Inflammatory macrophage (primary cell): ENCODE measurements at regions not wholly inside any gene's neighbourhood (a gene's known extent, or its start where the extent isn't known, plus 50 kb on each side); places are given as distances from the start of the nearest gene placed in this dataset.

Experiments
- DNase-seq, 2 donors: peaks; one replicate each; pipeline ENCODE4 v3.0.0-alpha.2; 2020 to 2022

DNA sequence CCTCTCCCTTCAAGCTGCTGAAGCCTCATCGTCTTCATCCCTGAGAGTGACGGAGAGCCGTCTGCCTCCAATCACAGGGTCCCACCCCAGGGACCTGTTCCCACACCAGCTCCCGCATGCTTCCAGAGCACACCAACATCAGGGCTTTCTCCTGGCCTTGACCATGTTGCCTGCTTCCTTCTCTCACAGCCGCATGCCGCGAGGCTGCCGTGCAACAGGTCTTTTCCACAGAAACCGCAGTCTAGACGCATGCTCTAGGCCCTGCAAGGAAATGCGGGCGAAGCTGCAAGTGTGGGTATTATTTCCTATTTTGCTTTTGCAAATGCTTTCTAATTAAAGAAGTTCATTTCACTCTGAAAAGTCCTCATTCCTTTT is 277.8 kb downstream of the EIPR1 start:
- DNase-seq: no peak

DNA sequence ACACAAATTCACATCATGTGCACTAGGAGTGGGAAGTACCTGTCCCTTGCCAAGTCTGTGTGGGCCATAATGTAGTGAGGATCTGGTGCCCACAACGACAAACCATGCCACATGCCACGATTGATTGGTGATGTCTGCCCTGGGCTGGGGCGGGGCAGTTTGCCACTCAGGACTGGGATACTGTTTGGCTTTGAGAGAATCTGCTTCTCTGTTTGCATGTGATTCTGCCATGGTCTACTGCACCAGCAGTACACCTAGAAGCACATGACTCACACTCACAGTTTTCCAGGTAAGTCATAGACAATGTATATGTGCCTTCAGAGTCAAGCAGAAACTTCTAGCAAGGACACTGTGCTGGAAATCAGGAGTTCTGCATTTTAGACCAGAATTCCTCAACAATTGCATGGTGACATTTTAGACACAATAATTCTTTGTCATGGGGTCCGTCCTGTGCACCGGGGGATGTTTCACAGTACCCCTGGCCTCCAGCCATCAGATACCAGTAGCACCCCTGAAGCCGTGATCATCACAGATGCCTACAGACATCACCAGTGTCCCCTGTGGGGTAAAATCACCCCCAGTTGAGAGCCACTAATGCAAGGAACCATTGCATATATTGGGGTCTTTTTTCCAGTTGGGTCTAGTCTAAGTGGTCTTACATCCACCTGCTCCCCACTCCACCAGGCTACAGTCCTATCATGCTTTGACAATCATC is 278.3 kb downstream of the EIPR1 start:
- no peak for DNase-seq

DNA sequence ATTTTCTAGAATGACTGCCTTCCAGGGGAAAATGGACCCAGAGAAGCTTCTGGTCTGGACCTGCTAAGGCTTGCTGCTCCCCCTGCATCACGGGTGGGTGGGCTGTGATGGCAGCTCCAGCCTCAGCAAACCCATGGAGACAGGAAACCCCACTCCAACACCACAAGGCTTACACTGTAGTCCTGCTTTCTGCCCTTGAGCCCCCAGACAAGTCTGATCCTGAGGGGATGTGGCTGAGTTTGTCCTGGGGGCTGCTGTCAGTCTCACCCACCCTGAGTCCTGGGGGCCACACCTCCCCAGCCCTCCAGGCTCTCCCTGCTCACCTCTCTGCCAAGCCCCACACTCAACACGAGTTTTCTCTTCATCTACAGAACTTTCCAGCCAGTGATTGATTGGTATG is 279.4 kb downstream of the EIPR1 start:
- DNase-seq: no peak

- no peak for DNase-seq
Measured at GRCh38 chr2:3097804-3098203, 279.8 kb downstream of the EIPR1 start.

GRCh38 chr2:3094999-3095958 is 282.3 kb downstream of the EIPR1 start:
- DNase-seq: no peak

GRCh38 chr2:3094318-3094717 is 283.3 kb downstream of the EIPR1 start:
- no peak for DNase-seq

- peak in 1 of 2 donors; percentile 14 for DNase-seq
Measured at GRCh38 chr2:3091696-3092095, 285.9 kb downstream of the EIPR1 start.

- no peak for DNase-seq
Measured at GRCh38 chr2:3082705-3083104, 294.9 kb downstream of the EIPR1 start.

- DNase-seq: no peak
Measured at GRCh38 chr2:3079959-3080948, 297.4 kb downstream of the EIPR1 start.

- no peak for DNase-seq
Measured at GRCh38 chr2:3079466-3079865, 298.2 kb downstream of the EIPR1 start.

DNA sequence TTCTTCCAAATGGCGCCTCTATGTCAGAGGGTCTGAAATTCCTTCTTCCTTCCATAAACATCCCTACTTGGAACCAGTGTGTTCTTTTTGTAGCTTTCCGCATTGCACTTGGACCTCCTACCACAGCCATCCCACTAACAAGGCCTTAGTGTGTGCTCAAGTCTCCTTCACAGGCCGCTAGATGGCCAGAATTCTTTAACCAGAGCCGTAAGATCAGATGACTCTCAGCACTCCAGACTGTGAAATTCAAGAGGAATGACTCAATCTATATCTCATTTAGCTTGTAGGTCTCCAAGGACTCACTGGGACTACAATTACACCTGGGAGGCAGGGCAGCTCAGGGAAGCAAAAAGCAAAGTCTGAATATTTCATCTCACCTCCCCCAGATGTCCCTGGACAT is 298.9 kb downstream of the EIPR1 start:
- DNase-seq: no peak

DNA sequence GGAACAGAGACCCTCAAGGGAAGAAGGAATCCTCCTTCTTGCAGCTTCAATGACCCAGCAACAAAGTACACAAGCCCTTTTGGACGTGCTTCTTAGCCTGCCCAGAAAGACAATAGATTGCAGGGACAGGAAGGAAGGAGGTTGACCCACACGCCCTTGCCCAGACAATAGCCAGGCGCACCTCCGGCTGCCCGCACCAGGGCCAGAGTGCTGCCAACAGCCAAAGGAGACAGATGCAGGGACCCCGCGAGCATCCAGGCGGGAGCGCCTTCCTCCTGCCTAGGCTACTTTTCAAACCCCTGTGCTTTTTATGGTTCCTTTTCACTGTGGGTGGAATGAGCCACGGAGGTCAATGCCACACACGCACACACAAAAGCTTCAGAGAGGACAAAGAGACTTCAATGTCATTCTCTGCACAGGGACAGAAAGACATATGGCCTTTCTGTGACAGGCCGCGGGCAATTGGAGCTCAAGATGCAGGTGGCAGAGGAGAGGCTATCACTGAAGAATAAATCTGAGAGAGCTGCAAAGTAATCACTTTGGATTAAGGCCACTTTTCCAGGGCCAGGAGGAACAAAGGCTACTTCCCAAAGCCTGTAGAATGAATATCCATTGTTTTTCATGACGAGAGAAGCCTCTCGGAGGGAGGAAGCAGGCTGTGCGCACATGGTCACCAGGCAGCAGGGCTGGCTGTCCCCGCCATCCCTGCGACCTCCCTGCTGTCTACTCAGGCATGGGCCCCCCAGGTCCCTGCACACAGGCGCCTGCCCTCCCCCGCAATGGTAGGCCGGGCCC is 300.6 kb downstream of the EIPR1 start:
- no peak for DNase-seq

DNA sequence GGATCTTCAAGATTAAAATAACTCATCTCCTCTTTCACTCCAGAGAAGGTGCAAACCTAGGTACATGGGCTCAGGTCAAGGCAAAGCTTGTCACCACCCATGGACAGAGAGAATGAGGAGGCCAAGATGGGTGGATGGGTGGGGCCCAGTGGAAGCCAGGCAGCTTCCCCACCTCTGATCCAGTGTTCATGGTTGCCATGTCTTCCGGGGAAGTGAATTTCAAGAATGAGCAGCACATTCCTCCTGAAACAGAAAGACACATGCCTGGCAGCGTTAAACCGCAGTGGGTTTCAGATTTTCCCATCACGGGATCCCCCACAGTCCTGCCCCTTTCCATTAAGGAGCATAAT is 301.7 kb downstream of the EIPR1 start:
- no peak for DNase-seq

GRCh38 chr2:3075316-3075990 is 302.2 kb downstream of the EIPR1 start:
- DNase-seq: no peak

DNA sequence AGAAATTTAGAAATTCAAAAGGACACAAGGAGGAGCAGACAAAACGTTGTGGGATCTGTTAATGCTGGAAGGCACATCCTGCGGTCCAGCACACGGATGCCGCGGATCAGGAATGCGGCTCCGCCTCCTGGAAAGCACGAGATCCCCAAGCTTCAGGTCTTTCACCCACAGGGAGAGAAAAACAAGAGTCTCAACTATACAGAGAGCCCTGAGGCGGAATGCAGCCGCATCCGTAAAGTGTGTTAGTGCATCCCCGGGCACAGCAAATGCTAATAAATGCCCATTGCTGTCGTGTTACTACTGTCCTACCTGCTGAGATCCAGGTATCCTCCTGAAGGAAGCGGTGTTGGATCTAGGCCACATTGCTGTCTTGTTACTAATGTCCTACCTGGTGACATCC is 303.9 kb downstream of the EIPR1 start:
- DNase-seq: no peak

DNA sequence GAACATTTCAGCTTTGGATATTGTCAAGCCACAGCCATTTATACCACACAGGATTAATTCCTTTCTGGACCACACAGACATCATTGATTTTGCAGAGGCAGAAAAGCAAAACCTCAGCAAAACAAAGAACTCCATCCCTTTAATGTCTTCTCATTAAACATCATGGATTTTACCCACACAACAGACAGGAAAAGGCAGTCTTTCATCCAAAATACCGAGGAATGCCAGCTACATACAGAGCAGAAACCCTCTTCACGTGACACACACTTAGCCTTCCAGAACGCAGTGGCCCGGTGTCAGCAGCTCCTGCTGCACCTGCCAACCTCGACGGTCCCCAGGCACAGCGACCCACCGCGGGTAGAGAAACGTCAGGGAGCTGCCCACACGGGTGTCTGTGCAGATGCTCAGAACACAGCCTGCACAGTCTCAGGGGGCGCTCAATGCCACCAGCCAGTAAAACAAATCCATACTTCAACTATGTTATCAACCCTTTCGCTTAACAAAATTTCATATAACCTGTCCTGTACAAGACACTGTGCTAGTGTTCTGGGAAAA is 304.5 kb downstream of the EIPR1 start:
- no peak for DNase-seq

- no peak for DNase-seq
Measured at GRCh38 chr2:3071685-3072263, 305.8 kb downstream of the EIPR1 start.

DNA sequence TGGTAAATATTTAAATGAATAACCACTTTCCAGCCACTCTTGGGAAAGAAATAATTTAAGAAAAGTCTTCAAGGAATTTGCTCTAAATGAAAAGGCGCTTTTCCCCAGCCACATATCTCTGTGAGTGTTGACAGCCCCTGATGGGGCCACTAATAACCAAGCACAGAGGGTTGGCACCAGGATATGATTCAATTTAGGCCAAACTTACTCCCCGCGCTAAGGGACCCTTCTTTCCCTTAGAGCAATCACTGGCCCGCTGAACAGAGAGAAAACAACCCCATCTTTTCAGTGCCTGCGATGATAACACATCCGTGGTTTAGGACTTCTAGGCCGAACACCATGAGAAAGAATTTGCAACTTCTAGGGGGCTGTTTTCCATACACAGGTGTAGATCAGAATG is 310.8 kb downstream of the EIPR1 start:
- no peak for DNase-seq

- DNase-seq: no peak
Measured at GRCh38 chr2:3065928-3066327, 311.7 kb downstream of the EIPR1 start.

- no peak for DNase-seq
Measured at GRCh38 chr2:3062476-3063260, 314.9 kb downstream of the EIPR1 start.
